Renal pelvis (tissue), 1 donor: ENCODE measurements at regions not wholly inside any gene's neighbourhood (a gene's known extent, or its start where the extent isn't known, plus 50 kb on each side); places are given as distances from the start of the nearest gene placed in this dataset.
"Not testable (repeated sequence)": the region's sequence is repeated elsewhere in the genome, so short reads cannot be mapped to it uniquely, and the experiment has no call there.

Source experiments
- DNase-seq: peaks from one replicate; pipeline ENCODE4 v3.0.0-alpha.2; 2013

GRCh38 chr10:111267673-111268072 is 190.8 kb downstream of the ADRA2A start:
- no peak for DNase-seq

GRCh38 chr10:111273235-111273634 is 196.4 kb downstream of the ADRA2A start:
- DNase-seq: no peak

- DNase-seq: no peak
These were observed 196.8 kb downstream of the ADRA2A start for GRCh38 chr10:111273635-111274034.

- no peak for DNase-seq
These were observed 198.3 kb downstream of the ADRA2A start for GRCh38 chr10:111275091-111275490.

GRCh38 chr10:111277661-111278060 is 200.8 kb downstream of the ADRA2A start:
- DNase-seq: no peak

GRCh38 chr10:111278266-111278665 is 201.4 kb downstream of the ADRA2A start:
- no peak for DNase-seq

GRCh38 chr10:111281516-111281915 is 204.7 kb downstream of the ADRA2A start:
- no peak for DNase-seq

- DNase-seq: no peak
These were observed 212.6 kb downstream of the ADRA2A start for GRCh38 chr10:111289461-111289860.

GRCh38 chr10:111290649-111291048 is 213.8 kb downstream of the ADRA2A start:
- no peak for DNase-seq

- DNase-seq: no peak
These were observed 219.0 kb downstream of the ADRA2A start for GRCh38 chr10:111295788-111296187.

- DNase-seq: no peak
These were observed 220.6 kb downstream of the ADRA2A start for GRCh38 chr10:111297351-111297848.

GRCh38 chr10:111298031-111298430 is 221.2 kb downstream of the ADRA2A start:
- DNase-seq: peak; percentile 12

- DNase-seq: no peak
These were observed 222.2 kb downstream of the ADRA2A start for GRCh38 chr10:111299037-111299436.

- DNase-seq: no peak
These were observed 227.1 kb downstream of the ADRA2A start for GRCh38 chr10:111303887-111304286.

- peak; percentile 65 for DNase-seq
These were observed 239.9 kb downstream of the ADRA2A start for GRCh38 chr10:111316722-111317212.

- DNase-seq: no peak
These were observed 243.0 kb downstream of the ADRA2A start for GRCh38 chr10:111319866-111320265.

- no peak for DNase-seq
These were observed 246.6 kb downstream of the ADRA2A start for GRCh38 chr10:111323389-111323966.

- not testable (repeated sequence) for DNase-seq
These were observed 255.3 kb downstream of the ADRA2A start for GRCh38 chr10:111332174-111332573.

- DNase-seq: no peak
These were observed 259.0 kb downstream of the ADRA2A start for GRCh38 chr10:111335826-111336225.

- DNase-seq: no peak
These were observed 261.2 kb downstream of the ADRA2A start for GRCh38 chr10:111338035-111338434.

- DNase-seq: no peak
These were observed 262.0 kb downstream of the ADRA2A start for GRCh38 chr10:111338805-111339204.

GRCh38 chr10:111344804-111345203 is 268.0 kb downstream of the ADRA2A start:
- DNase-seq: no peak

- no peak for DNase-seq
These were observed 270.7 kb downstream of the ADRA2A start for GRCh38 chr10:111347386-111348013.

GRCh38 chr10:111348076-111348475 is 271.2 kb downstream of the ADRA2A start:
- no peak for DNase-seq
